Stimulated activated CD8-positive, alpha-beta memory T cell treated with anti-CD3 and anti-CD28 coated beads, Interleukin-15, amount 100 ng/mL, for 24 hours (primary cell): ENCODE measurements at regions not wholly inside any gene's neighbourhood (a gene's known extent, or its start where the extent isn't known, plus 50 kb on each side); places are given as distances from the start of the nearest gene placed in this dataset.
"Not testable (repeated sequence)": the region's sequence is repeated elsewhere in the genome, so short reads cannot be mapped to it uniquely, and the experiment has no call there.

ENCODE experiments used
- DNase-seq: peaks from one replicate; pipeline ENCODE4 v3.0.0-alpha.2; 2020; ENCODE audit warnings: low read depth

DNA sequence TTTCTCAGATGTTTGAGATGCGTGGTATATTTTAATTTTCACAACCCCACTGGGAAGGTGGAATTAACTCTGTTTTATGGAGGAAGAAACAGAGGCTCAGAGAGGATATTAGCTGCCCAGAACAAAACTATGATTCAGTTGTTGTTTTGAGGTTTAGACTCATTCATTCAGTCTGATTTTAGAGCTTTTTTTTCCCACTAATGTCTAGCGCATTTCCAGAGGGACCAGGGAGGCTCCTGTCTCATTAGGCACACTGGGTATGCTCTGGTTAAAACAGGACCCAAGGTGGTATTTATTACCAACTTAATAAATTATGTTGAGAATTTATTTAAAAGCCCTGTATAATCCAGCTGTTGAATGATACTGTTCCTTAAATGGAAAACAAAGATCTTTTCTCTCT lies 272.0 kb upstream of the RGMA start:
- no peak for DNase-seq

DNA sequence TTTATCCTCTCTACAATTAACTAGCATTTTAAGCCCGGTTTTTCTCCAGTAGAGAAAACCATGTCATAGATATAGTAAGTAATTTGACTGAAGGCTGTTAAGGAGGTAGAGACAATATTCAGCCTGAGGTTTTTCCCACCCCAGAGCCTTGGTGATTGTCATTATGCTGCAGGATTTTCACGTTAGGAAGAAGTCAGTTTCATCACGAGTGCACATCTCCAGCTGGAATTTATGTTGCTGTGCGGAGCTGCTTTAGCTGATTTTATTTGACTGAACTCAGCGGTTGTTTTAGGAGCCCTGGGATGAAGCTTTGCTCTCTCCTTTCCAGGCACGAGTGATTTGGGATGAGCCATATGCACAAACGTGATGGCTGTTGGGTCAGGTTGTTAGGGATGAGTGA lies 271.3 kb upstream of the RGMA start:
- DNase-seq = no peak

DNA sequence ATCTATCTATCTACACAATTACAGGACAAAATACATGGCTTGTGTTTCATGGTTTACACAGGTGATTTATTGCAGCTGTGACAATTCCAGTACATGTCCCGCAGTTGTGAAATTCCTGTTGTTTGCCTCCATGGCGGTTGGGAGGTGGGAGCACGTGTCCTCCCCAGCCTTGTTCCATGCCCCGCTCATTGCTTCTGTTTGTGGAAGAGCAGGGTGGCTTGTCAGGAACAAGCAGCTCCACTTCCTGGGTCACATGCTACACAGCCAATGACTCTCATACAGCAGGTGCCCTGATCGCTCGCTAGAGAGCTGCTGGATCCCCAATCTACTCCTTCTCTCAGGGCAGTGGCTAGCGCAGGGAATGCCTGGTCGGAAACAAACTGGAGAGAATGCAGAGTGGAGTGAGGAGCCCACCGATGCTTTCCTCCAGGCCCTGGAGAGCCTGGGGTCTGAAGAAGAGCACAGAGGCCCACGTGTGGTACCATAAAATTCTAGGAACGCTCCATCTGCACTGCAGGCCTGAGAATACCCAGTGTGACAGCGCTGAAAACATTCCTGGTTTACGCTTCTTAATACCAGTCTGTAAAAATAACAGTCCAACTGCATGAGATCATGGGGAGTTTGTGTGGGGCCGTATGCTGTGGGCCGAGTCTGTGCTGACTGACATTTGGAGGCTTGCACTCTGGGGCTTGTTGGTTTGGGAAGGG lies 270.6 kb upstream of the RGMA start:
- DNase-seq = no peak

DNA sequence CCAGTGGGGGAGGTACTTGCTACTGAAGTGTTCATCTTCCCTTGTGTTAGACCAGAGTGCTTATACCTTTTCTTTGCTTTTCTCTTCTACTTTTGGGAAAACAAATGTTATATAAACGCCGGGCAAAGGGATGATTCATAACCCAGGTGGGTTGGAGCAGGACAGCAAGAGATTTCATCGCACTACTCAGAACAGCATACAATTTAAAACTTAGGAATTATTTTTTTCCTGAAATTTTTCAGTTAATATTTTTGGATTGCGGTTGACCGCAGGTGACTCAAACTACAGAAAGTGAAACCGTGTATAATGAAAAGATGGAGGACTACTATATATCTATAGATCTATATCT lies 270.0 kb upstream of the RGMA start:
- DNase-seq = no peak

DNA sequence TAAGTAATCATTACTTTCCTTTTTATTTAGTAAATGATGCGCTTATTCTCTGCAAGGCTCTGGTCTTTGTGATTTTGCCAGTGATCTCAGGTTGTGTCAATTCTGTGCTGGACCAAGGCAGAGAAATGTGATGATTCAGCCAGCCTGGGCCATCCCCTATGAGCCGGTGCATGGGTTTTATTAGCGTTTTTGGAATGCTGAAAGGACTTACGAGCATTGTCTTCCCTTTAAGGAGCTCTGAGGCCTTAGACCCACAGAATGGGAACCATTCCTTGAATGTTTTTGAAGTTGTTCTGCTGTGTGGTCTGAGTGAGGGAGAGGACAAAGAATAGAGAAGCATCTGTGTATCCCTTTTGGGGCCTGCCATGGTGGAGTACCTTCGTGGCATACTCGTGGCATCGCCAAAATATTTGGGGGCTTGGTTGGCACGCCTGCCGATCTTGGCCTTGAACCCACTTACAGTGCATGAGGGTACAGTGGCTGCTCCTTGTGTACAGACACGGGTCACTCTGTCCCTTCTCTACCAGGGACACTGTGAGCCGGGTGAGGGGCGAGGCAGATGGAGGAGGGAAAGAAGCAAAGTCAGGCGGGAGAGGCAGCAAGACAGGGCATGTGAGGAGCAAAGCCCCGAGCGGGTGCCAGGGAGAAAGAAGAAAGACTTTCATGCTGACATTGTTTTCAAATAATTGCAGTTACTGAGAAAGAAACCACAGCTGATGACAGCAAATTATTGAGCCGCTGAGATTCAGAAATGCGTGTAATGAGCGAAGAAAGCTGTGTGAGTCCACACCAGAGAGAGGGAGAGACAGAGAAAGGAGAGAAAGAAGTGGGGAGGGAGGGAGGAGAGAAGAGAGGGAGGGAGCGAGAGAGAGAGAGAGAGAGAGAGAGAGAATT lies 269.4 kb upstream of the RGMA start:
- DNase-seq = no peak

DNA sequence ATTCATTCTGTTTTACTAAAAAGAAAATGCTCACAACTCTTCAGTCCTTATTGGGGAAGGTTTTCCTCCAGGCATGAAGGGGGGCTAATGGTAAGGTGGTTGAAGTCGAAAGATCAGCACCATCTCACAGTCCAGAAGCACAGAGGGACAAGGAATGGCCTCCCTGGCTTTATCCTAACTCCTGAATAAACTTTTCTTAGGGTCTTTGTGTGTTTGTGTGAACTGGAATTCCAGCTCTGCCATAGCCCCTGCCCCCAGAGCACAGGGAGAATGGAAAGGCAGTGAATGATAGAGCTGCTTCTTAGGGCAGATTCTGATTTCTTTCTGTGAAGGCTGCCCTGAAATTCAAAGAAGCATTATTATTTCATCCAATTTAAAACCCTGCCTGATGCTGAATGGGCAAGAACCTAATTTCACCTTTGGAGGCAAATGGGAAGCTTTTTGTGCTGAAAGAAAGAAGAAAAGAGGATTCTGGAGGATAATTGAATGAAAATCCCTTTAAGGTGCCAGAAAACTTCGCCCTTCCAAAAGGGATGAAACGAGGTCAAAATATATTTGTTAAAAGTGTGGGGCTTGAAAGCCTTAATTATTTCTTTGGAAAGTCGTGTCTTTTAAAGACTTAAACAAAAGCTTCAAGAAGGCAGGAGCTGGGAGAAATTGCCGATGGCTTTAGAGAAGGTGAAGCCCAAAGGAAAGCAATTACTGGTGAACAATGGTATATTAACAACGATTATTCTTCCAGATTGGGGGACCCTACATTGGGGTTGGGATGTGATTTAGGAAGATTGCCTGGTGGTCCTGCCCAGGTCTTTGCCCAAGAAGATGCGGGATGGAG lies 259.9 kb upstream of the RGMA start:
- no peak for DNase-seq

DNA sequence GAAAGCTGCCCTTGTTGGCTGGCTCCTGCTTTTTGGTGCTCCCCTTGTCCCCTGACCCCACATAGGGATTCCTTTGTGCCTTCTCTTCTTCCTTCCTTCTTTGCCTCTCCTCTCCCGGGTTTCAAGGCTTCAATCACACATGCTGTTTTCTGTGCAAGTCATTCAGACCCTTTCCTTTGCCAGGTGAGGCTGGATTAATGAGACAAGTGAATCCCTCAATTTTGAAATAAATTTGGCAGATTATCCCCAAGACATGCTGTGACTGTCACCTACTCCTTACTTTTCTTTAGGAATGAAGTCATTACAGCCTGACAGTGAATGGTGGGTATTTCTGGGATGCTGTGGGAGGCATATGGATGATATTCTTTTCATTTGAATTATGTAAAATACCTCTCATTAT lies 259.0 kb upstream of the RGMA start:
- DNase-seq = no peak

DNA sequence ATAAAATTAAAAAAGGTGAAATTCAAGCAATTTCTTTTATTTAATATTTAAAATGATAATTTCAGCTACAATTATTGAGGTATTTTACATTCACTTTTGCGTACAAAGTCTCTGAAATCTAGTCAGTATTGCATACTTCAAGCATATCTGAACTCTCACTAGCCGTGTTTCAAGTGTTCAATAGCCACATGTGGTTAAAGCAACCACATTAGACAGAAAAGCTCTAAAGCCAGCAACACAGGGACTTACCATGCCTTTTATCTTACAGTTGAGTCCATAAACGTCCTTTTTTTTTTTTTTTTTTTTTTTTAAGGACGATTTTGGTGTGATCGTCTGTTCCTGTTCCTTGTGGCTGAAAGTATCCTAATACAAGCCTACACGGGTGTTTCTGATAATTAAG lies 257.0 kb upstream of the RGMA start:
- no peak for DNase-seq

DNA sequence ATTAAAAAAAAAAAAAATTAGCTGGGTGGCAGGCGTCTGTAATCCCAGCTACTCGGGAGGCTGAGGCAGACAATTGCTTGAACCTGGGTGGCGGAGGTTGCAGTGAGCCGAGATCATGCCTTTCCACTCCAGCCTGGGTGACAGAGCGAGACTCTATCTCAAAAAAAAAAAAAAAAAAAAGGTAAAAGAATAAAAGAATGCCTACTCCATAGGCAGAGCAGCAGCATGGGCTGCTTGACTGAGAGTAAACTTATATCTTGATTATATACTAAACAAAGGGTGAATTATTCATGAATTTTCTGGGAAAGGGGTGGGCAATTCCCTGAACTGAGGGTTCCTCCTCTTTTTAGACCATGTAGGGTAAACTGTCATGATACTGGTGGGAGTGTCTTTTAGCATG lies 254.4 kb upstream of the RGMA start:
- DNase-seq = not testable (repeated sequence)

DNA sequence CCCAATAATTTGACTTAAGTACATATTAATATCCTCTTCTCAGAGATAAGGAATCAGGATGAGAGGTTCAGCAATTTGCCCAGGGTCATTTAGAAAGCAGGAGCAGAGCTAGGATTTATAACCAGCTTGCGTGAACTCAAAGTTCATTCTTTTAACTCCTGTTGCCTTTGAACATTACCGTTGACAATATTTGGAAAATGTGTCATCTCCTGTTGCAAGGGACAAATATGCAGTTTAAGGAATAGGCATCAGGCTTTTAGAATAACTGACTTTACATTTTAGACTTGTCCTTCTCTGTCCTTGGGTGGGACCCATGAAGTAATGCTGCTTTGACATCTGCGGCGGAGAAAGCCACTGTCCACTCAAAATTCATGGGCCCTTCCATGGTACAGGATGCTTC lies 252.2 kb upstream of the RGMA start:
- no peak for DNase-seq

DNA sequence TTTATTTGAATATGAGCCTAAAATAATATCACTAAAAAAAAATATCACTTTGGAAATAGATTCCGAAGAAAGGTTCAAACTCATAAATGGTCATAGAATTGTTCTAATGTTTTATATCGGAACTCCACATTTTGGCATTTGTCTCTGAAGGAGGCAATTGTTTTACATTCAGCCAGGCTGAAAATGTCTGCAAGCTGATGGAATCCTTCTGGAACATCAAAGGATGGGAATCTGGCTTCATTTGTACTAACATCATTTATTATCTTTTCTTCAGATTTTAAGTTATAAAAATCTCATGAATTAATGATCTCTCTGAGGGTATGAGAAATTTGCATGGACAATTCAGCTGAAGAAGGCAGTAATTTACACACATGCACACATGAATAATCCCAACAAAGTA lies 251.4 kb upstream of the RGMA start:
- DNase-seq = no peak

DNA sequence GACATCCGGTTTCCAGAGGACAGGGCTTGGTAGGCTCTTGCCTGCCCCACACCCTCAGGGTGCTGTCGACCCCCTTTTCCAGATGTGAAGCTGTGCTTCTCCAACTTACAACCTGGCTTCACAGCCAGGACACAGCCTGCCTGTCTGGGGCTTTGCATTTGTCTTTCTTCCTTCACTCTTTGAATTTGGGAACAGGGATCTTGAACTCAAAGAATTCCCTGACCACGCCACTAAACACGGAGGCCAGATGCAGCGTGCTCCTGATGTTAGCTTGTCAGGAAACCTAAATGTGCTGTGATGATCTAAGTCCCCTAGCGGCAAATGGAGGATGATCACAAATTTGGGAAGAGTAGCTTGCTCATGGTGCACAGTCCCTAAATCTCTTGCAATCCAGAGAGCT lies 244.8 kb upstream of the RGMA start:
- no peak for DNase-seq

DNA sequence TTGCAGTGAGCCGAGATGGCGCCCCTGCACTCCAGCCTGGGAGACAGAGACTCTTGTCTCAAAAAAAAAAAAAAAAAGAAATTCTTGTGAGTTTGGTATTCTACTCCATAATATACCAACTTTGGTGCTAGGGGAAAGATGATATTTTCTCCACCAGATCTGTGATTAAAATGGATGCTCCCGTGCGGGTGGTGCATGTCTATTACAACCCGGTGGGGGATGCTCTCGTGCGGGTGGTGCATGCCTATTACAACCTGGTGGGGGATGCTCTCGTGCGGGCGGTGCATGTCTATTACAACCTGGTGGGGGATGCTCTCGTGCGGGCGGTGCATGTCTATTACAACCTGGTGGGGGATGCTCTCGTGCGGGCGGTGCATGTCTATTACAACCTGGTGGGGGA lies 244.1 kb upstream of the RGMA start:
- not testable (repeated sequence) for DNase-seq

DNA sequence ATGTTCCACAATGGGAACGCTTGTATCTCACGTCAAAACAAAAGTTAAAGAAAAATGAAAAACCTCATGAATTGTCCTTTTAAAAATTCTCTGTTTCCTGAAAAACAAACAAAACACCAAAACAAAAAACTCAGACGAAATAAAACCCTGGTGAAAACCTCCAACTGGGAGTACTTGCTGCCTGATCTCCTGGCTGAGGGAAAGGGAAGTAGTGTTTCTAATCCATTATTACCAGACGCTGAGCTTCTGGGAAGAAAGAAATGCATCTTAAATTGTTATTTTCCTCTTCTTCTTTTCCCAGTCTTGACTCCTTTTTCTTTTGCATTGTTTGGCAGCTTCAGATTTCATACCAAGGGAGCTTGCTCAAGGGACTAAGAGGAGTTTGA lies 243.2 kb upstream of the RGMA start:
- no peak for DNase-seq

DNA sequence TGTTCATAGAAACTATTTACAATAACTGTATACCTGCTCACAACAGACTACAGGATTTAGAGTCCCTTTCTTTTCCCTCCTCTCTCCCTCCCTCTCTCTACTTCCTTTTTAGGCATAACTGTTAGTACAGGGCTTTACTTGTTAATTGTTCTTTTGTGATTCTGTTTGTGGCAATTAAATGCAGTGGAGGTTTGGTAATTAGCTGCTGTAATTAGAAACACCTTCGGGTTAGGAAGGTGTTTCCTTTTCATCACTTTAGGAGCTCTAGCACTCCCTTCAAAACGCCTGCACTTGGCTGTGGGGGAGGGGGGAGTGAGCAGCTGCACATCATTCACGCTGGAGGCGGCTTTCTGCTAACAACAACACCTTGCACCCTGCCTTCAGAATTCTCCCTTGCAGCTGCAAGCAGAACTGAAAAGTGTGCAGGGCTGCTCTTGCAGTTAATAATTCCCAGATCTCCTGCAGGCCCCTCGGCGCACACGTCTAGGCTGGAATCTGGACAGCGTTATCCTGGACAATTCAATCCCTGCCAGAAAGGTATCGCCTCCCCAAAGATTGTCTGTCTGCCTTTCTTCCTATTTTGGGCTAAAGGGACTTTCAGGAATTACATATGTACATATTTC lies 242.6 kb upstream of the RGMA start:
- DNase-seq = no peak

DNA sequence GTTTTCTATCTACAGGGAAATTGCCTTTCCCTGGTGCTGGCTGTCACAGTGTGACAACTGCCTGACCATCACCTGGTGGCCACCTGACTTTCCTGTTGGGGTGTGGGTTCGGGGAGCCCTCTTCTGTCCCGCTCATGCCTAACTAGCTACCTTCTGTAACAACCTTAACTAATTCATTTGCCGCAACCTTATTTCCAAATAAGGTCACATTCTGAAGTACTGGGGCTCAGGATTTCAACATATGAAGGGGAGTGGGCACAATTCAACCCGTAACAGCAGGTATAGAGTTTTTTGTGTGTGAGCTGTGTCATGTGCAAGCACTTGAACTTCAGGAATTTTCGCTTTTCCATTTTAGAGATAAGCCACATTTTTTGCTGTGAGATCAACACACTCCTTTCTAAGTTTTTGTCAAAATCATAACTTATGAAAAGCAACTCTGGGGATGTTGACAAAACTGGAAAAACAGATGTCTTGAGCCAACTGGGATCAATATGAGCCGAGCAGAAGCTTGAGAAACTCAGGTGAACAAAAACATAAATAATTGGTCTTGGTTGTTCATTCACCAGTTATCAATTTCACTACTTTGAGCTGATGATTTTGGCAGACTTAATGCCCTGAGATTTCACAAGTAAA lies 242.0 kb upstream of the RGMA start:
- DNase-seq = no peak

DNA sequence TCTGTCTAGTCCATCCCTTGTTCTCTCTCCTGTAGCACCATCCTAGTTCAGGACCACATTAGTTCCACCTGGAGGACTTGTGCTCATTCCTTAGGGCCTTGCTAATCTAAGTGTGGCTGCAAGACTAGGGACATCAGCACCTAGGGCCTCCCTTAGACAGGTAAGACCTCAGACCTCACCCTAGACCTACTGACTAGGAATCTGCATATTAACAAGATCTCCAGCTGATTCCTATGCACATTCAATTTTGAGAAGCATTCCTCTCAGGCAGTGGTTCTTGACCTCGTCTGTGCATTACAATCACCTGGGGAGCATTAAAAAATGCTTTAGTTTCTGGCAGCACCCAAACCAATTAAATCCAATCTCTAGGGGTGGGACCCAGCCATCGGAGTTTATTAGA lies 238.4 kb upstream of the RGMA start:
- DNase-seq = no peak

DNA sequence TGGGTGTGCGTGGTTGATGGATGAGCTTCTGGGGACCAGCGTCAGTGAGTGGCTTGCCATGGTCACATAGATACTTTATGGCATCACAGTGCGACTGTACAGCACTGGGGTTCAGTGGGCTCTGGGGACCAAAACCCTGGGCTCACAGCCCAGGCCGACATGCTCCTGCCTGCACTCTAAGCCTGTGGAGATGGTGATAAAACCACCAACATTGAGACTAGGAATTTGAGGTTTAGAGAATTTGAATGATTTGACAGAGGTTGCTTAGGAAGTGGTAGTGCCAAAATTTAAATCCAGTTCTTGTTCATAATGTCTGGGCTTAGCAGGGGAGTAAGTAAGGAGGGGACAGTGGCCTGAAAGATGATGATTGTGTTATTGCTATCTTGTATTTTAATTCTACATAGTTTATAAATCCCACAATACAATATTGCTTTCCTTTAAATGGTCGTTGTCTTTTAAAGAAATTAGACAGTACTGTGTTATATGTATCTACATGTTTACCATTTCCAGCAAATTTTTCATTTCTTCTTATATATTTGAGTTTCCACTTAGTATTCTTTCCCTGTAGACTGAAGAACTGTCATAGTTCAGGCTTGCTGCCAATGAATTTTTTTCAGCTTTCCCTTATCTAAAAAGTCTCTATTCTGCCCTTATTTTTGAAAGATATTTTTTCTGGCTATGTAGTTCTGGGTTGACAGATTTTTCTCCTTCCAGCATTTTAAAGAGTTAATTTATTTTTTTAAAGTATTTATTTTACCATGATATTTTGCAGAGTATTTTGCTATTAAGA lies 235.4 kb upstream of the RGMA start:
- no peak for DNase-seq

DNA sequence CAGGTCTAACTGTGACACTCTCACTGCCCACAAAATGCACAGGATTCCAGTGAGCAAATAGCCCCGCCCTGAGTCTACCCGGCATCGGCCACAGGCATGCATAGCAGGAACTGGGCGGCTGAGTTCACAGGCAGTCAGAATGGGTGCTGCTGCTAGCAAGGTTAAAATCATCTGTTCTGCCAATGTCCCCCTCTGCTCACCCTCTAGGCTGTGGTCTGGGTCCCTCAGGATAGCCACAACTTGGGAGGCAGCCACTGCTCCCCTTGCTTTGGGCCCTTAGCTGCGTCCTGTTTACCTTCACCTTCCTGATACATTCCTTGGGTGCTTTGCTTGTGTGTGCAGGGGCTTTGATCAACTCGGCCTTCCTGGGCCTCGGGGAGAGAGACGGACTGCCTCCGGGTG lies 232.9 kb upstream of the RGMA start:
- DNase-seq = no peak

DNA sequence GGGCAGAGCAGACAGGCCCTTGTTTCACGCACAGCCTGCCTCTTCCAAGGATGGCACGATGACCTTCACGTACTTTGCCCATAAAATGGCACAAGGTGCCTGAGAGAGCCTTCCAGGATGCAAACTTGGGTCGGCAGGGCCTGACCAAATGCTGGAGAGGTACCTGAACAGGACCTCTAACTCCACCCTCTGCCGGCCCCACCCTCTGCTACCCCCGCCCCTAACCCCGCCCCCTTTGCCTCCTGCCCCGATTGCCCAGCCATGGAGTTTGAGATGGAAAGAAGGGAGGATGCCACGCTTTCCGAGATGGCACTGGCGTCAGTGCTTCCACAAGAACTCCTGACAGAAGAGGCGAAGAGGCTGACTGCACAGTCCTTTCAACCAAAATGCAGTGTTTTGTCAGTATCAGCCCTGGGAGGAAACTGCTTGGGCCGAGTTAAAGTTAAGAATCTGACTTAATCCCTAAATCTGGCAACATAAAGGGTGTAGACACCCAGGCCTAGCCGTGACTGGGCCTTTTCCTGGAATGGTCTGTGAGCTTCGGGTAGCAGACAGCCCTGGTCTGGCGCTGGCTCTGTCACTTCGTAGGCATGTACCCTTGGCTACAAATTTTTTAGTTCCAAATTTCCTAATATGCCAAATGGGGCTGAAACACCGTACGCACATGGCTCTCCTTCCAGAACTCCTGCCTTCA lies 230.3 kb upstream of the RGMA start:
- DNase-seq = no peak

DNA sequence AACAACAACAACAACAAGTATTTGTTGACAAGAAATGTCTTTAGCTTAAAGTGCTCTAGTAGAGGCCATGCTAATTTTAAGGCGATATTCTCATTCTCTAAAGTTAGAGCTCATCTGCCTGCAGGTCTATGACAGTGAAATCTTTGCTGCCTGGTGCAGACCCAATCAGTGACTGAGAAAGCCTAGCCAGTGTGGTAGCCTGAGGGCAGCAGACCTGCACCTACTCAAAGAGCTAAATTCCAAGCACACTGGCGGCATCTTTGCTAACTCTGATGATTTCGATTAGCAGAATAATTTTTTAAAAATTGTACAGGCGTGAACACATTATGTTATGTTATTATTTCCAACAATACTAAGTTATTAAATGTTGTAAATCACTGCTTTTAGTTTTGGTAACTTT lies 228.8 kb upstream of the RGMA start:
- no peak for DNase-seq
